HG03442 (cell line): ENCODE measurements at regions not wholly inside any gene's neighbourhood (a gene's known extent, or its start where the extent isn't known, plus 50 kb on each side); places are given as distances from the start of the nearest gene placed in this dataset.
"Not testable (repeated sequence)": the region's sequence is repeated elsewhere in the genome, so short reads cannot be mapped to it uniquely, and the experiment has no call there.

Experiments
- ATAC-seq: cut with Tn5 transposase; IDR thresholded peaks from one replicate; pipeline ENCODE4 v1.9.1; 2021; ENCODE audit warnings: mild to moderate bottlenecking, moderate library complexity; ENCODE audit not compliant: unreplicated experiment

DNA sequence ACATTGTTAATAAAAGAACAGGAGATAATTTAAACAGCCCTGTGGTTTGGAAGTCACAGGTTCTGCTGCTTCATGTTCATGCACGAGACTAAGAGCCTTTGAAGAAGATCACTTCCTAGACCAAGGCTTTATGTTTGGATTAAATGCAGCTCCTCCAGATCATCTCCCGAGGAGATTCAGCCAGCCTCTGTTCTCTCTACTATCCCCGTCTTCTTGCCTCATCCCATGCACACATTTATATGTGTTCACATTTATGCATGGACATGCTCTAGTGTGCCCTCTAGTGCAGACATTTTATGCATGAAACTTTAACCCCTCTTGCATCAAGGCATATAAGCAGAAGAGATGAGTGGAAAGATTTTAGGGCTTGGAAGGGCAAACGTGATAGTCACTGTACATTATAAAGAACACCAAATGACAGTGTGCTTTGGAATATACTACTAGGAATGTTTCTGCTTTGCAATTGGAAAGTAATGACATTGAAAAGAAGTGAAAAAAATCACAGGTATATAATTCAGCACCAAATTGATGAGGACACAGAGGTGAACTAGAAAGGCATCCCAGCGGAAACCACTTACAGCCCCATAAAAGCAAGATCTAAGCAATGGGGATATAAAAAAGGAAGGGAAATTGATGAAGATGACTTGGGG is 271.5 kb upstream of the PLGLB2 start:
- ATAC-seq, result not testable (repeated sequence)

GRCh38 chr2:87476936-87477335 is 271.0 kb upstream of the PLGLB2 start:
- not testable (repeated sequence) for ATAC-seq

DNA sequence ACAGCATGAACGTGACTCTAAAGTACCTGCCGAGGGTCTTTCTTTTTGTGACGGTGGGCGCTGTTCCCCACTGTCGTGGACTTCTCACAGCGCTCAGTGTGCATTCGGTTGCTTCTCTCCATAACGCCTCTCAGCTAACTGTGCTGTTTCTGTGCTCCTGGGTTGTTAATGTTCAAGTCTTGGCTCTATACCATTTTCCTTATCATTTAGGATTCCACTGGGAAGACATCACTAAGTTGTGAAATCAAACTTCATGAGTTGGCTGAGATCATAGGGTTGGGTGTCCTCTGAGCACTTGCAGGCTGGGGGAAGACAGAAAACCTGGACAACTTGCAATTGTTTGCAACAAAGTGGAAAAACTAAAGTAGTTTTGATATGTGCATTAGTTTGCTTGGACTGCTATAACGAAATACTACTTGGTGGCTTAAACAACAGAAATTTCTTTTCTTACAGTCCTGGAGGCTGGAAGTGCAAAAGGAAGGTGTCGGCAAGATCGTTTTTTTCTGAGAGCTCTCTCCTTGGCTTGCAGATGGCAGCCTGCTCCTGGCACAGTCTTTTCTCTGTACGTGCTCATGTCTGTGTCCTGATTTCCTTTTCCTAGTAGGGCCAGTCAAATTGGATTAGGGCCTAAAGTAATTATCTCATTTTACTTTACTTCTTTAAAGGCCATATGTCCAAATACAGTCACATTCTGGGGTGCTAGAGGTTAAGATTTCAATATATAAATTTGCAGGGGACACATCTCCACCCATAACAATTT is 270.0 kb upstream of the PLGLB2 start:
- ATAC-seq, result not testable (repeated sequence)

DNA sequence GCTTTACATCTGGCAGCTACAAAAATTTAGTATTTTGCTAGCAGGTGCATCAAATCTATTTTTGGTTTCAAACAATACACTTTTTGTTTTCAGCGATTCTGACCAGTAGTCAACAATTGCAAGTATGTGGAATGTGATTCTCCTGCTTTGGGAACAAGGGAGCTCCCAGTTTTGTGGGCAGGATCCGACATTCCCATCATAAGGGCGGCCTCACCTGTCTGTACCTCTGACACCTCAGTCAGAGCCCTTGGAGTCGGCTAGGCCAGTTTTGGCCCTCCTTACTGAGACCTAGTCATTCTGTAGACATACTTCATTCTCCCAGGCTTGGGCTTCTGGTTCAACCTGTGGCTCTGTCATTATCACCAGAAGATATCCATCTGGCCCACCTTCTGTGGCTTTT is 269.0 kb upstream of the PLGLB2 start:
- ATAC-seq, result not testable (repeated sequence)

GRCh38 chr2:87483093-87483680 is 264.7 kb upstream of the PLGLB2 start:
- not testable (repeated sequence) for ATAC-seq

GRCh38 chr2:87484363-87484762 is 263.5 kb upstream of the PLGLB2 start:
- not testable (repeated sequence) for ATAC-seq

- ATAC-seq, result not testable (repeated sequence)
Observed at GRCh38 chr2:87485455-87485854, 262.4 kb upstream of the PLGLB2 start.

- ATAC-seq, result peak; percentile 92
Observed at GRCh38 chr2:87485884-87486283, 262.0 kb upstream of the PLGLB2 start.

GRCh38 chr2:87486413-87486812 is 261.5 kb upstream of the PLGLB2 start:
- not testable (repeated sequence) for ATAC-seq

- not testable (repeated sequence) for ATAC-seq
Observed at GRCh38 chr2:87488021-87488420, 259.9 kb upstream of the PLGLB2 start.

- ATAC-seq, result not testable (repeated sequence)
Observed at GRCh38 chr2:87488991-87489390, 258.9 kb upstream of the PLGLB2 start.

- not testable (repeated sequence) for ATAC-seq
Observed at GRCh38 chr2:87494846-87495245, 253.0 kb upstream of the PLGLB2 start.

DNA sequence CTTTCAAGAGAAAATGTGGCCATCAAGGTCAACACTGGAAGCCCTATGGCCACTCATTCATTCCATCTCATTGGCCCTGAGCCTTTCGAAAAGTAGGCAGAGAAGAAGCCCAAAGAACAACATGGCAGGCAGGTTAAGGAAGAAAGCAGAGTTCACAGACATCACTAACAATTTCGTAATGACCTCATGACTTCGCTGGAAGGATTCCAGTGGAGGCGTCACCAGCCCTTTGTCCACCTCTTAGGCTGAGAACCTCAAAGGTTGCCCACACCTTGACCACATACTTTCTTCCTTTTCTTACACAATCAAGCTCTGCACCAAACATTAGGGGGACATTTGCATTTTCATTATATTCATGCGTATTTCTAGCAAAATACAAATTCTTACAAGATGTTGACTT is 252.4 kb upstream of the PLGLB2 start:
- ATAC-seq, result not testable (repeated sequence)

DNA sequence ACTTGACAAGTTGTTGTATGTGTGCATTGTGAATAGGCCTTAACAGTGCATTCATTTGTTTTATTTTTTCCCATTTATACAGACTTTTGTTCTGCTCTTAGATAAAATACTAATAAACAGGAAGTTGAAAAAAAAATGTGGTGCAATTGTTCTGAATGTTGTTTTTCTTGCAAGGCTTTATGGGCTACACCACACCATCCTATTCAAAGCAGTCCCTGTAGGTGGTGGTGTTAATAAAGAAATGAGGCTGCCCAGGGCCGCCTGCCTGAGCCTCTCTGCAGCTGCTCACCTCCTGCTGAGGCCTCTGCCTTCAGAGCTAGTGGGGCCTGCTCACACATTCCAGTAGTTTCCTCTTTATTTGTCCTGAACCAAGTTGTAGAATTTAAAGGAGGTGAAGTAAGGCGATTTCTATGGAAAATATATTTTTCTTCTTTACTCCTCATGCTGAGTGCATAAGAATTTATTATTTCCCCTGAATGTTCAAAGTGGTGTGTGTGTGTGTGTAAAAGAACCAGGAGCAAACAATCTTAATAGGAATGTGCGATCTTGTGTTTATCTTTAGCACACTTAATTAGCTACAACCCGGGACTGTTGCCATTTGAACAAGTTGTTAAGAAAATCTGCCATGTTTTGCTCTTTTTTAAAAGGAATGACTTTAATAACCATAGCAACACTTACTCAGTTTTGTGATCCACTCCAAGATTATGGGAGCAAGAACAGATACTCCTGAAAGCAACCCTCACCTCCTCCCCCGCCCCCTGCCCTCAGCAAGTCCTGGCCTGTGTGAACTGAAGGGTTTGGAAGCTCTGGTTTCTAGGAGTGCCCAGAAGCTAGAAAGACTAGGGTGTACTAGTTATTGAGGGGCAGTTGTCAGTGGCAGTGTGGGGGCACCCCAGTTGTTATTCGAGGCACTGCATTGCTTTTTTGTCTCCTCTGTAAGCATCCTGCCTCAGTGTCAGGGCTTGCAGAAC is 251.6 kb upstream of the PLGLB2 start:
- ATAC-seq, result peak; percentile 81

- not testable (repeated sequence) for ATAC-seq
Observed at GRCh38 chr2:87497135-87497534, 250.8 kb upstream of the PLGLB2 start.

GRCh38 chr2:87497700-87498099 is 250.2 kb upstream of the PLGLB2 start:
- ATAC-seq, result not testable (repeated sequence)

GRCh38 chr2:87498169-87498853 is 249.6 kb upstream of the PLGLB2 start:
- peak; percentile 62 for ATAC-seq

DNA sequence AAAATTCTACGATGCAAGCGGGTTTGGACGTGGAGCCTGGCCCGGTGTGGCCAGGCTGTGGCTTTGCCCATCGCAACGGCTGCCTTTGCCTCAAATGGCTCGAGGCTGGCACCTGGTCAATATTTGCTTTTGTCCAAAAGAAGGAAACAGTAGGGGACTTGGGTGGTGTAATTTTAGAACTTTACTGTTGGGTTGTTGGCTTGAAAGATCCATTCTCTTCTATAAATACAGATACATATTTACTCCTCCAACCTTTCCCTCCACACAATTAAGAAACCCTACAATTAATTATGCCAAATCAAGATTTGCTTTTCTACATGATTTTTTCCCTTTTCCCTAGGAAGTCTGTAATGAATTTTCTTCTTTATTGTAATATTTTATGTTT is 249.0 kb upstream of the PLGLB2 start:
- ATAC-seq, result not testable (repeated sequence)

DNA sequence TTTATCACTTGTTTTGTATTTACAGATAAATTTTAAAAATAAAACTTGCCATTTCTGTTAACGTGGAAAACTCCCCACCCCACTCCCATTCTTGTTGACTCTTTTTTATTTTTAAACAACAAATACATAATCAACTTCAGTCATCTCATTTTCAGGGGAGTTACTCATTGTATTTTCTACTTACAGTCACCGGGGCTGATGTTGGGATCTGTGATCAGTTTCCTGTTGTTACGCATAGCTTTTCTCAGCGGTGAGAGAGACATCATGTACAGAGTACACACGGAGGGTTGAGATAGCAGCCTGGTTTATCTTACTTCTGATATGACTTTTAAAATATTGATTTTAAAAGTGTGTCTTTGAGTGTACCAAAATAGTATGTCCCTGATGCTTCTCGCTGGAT is 248.0 kb upstream of the PLGLB2 start:
- ATAC-seq, result not testable (repeated sequence)

DNA sequence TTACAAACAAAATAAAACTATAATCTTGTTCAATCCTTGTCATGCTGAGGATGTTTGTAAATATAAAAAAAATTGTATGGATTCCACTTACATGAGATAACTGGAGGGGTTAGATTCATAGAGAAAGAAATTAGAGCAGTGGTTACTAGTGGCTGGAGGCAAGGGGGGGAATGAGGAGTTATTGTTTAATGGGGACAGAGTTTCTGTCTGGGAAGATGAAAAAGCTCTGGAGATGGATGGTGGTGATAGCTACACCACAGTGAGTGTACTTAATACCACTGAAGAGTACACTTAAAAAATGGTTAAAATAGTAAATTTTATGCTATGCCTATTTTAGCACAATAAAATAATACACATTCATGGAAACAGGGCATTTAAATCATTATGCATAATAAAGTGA is 247.5 kb upstream of the PLGLB2 start:
- ATAC-seq, result not testable (repeated sequence)
